ENCODE measurements at regions not wholly inside any gene's neighbourhood (a gene's known extent, or its start where the extent isn't known, plus 50 kb on each side); places are given as distances from the start of the nearest gene placed in this dataset.

DNA sequence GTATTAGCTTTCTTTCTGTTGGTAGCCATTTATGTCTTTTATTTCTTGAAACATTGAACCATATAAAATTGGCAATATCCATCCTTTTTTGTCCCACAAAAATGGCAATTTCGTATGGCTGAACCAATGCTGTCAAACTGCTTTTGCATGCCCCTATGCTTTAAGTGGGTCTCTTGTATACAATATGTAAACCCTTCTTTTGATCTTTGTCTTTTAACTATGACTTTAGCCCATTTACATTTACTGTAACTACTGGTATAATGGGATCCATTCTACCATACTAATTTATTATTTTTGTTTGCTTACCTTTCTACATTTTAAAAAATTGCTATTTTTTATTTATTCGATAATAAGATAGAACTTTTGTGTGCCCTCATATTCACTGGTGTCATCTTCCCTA is 93.4 kb downstream of the TENT4A start:
- no peak for DNase-seq (ENCODE audit: low read depth in 2 of 2)

GRCh38 chr5:6808462-6808861 is 95.2 kb downstream of the TENT4A start:
- DNase-seq (ENCODE audit: low read depth in 2 of 2), result no peak

DNA sequence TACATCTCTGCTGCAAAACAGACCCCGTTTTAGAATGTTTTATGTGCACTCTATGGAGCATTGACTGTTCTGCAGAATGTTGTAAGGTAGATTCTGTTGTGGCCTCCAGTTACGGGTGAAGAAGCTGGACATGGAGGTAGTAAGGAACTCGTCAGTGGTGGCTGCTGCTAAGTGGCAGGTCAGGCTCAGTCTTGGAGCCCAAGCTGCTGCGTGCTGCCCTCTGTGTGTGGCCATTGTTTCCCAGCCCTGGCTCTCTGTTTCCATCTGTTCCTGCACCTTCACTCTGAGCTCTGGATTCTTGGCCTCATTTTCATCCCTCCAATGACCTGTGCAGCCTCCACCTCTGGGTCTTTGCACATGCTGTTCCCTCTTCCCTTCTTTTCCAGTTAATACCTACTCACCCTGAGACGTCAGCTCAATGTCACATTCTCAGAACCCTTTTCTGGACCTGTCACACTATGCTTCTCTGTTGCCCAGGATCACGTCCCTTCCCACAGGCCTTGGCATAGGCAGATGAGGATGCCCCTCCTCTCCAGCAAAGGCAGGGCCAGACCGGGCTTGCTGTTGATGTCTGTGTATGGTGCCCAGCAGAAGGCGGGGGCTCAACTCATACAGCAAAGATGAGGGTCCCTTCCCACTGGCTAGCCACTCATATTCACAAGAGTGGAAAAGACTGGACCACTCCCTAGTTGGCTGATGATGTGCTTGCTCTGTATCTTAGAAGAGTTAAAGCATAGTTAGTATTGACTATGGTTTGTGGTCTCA is 97.6 kb downstream of the TENT4A start:
- DNase-seq (ENCODE audit: low read depth in 2 of 2), result no peak

DNA sequence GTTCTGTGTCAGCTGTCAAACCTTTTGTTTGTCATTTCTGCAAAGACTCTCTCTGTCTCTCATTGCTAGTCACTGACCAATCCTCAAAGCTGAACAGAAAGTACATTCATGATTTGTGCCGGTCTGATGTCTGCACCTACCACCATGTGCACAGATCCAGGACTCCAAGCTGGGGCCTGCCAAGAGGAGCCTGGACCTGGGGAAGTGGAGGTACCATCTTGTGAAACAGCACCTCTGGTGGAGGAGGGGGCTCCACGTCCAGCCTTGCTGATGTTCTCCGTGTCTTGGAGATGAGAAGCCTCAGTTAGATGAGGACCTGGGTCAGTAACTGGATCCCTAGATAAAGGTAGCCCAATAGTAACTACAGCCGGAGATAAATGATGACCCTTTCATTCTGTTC is 98.9 kb downstream of the TENT4A start:
- DNase-seq (ENCODE audit: low read depth in 2 of 2), result no peak

- no peak for DNase-seq (ENCODE audit: low read depth in 2 of 2)
Measured at GRCh38 chr5:6812800-6813731, 99.8 kb downstream of the TENT4A start.

GRCh38 chr5:6814816-6815215 is 101.6 kb downstream of the TENT4A start:
- no peak for DNase-seq (ENCODE audit: low read depth in 2 of 2)

- DNase-seq (ENCODE audit: low read depth in 2 of 2), result no peak
Measured at GRCh38 chr5:6818594-6819511, 105.6 kb downstream of the TENT4A start.

DNA sequence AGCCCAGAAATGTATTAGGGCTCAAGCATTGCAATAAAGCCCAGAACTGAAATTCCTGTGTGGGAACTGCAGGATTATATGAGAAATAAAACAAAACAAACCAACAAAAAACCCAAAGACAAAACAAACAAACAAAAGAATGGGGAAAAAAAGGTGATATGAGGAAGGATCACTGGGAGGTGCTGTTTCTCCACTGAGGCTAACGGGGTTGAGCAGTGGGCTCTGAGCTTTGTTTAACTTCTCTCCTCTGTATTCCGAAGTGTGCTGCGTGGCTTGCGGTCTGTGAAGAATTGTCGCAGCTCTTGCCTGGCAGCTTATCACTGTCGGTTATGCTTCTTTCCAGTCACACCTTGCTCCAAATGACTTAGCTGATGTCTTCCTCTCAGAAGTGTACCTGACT is 106.3 kb downstream of the TENT4A start:
- no peak for DNase-seq (ENCODE audit: low read depth in 2 of 2)

DNA sequence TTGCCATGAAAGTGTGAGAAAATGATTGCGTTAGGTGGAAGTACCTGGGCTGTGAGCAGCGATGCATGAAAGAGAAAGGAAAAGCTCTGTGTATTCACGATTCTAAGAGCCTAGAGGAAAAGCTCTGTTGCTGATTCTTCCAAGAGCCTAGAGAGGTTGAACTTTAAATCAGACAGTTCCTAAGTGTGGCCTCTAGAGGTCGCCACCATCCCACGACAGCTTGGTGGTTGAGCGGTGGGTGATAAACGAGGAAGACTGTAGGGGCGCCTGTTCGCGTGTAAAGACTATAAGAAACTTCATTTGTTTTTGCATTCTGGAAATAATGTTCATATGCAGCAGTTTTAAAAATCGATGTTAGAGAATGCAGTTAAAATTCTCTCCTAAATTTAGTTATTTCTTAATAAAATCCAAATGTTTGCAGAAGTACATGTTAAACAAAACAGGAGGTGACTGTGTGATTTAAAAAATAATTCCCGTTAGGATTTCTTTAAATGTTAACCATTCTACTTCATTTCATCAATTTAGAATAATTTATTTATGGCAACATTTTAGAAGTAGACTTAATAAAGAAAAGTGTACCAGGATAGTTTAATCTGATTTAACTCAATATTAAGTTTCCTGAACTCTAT is 107.7 kb downstream of the TENT4A start:
- peak; percentile 34 to 47 for DNase-seq (ENCODE audit: low read depth in 2 of 2)

DNA sequence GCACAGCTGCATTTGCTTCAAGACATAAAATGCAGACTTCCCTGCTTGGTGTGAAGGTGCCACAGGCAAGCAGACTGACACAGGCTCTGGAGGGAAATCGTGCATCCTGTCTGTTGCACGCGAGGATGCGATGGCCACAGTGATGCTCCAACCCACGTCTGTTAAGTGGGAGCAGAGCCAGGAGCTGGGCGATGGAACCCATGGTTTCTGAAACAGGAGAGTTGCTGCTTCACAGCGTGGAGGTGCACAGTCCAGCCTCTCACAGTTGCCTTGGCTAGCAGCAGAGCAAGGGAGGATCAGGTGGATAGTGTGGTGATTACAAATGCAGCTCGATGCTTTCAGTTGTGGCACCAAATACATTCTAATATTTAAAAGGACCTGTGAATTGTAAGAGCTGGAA is 108.8 kb downstream of the TENT4A start:
- DNase-seq (ENCODE audit: low read depth in 2 of 2), result no peak

DNA sequence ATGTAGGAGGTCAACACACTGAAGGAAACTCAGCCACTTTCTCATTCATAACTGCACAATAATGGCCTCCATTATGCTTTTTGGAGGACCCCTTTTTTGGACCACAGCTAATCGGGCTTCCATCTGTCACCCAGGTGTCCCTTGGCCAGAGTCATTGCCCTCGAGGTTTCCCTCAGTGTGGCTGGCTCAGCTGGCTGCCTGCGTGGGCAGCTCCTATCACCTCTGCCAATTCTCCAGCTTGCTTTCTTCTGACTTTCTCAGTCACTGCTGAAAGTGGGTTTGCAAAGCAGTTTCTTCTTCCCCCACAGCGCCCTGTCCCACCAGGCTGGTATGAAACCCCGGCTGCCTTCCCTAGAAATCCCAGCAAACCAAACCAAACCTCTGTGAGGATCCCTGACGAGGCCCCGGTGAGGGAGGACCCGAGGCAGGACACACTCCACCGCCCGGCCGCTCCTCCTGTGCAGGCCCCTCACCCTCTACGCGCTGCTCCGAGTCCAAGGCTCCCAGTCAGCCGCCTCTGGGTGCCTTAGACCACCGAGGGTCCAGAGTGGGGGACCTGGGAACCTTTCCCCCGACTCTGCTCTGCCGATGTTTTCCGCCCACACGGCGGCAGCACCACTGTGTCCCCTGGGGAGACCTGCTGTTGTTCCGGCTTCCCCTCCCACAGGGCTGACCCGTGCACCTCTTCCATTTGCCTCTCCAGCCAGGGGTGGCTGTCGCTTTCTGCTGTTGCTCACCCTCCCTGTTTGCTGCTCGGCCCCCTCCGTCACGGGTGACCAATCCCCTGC is 109.5 kb downstream of the TENT4A start:
- no peak for DNase-seq (ENCODE audit: low read depth in 2 of 2)

DNA sequence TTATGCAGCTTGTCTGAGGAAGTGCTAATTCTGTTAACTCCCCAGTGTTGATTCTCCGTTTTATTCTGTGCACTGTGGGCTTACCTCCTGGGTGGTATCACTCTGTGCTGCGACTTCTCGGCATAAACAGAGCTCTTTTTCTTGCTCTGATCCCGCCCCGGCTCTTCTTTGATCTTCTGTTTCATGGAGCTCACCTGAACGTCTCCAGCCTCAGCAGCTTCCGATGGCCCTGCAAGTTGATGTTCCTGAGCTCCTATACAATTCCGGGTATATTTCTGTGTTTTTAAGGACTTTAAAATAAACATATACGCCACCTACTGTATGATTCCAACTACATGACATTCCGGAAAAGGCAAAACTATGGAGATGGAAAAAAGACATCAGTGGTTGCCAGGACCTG is 110.8 kb downstream of the TENT4A start:
- DNase-seq (ENCODE audit: low read depth in 2 of 2), result no peak

- no peak for DNase-seq (ENCODE audit: low read depth in 2 of 2)
Measured at GRCh38 chr5:6825678-6826244, 112.5 kb downstream of the TENT4A start.

DNA sequence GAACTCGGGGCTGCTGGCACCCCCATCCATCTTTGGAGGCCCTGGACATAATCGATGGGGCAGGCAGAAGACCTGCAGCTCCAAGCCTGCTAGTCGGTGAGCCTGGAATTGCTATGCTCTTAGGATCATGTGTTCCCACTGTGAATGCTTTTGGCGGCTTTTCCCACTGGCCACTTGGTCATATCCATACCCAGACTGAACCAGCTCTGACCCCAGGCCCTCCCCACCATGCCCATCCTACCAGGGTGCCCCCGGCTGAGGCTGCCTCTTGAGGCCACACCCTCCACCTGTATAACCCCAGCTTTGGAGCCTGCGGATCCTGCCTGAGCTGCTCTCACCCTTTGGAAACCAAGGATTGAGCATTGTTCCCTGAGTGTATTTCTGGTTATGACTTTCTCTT is 113.5 kb downstream of the TENT4A start:
- DNase-seq (ENCODE audit: low read depth in 2 of 2), result no peak

DNA sequence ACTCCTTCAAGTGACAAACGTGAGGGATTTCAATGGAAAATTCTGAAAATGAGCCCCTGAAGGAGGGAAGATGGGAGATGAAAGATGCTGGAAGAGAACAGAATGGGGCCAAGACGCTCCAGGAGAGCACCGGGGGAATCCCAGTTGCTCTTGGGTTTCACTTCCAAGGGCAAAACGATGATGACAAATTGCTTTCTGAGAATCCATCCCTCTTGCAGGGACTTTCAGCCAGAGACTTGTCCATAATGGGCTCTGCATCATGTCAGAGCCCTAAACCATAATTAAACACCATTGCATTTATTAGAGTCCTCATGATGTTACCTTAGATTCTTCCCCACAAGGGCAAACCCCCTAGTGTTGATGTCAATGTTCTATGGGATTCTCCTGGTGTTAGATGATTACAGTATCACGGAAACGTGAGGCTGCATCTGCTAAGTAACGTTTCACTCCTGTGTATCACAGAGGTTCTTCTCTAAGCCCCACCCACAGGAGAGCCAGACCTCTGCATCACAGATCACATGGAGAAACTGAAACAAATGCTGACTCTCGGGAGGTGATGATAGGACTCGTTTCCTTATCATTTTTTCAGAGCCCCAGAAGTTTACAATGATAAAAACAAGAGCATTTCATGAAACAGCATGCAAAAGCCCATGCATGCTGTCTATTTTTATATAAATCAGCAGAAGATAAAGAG is 114.4 kb downstream of the TENT4A start:
- peak; percentile 14 to 39 for DNase-seq (ENCODE audit: low read depth in 2 of 2)

DNA sequence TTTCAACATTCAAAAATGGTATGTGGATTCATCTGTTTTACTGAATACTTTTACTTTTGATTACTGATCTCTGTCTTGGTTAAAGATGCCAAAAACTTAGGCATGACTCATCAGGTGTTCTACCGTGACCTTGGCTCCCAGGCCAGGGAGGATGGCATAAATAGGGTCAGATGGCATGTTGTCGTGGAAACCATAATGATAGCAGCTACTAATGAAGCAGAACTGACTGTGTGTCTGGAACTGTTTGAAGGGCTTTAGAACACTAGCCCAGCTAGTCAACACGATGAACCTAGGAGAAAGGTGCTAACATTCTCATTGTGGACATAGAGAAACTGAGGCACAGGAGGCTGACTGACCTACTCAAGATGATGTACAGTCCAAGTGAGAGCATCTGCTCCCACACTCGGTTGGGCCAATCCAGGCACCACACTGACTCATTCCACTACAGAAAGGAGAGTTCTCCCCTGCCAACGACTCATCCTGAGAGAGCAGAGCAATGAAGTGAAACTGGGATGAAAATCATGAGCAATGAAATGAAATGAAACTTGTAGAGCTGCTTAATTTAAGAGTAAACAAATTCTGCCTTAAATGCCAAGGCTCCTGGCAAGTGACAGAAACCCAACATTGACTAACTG is 116.0 kb downstream of the TENT4A start:
- DNase-seq (ENCODE audit: low read depth in 2 of 2), result peak; percentile 52 to 56

- no peak for DNase-seq (ENCODE audit: low read depth in 2 of 2)
Measured at GRCh38 chr5:6830643-6831239, 117.5 kb downstream of the TENT4A start.

All from stimulated activated CD4-positive, alpha-beta T cell treated with anti-CD3 and anti-CD28 coated beads, Interleukin-15, amount 100 ng/mL, for 48 hours (primary cell).